H9 (cell line): ENCODE measurements at regions not wholly inside any gene's neighbourhood (a gene's known extent, or its start where the extent isn't known, plus 50 kb on each side); places are given as distances from the start of the nearest gene placed in this dataset.

Source experiments
- DNase-seq: peaks from one replicate; pipeline ENCODE4 v3.0.0-alpha.2; 2017
- H2AFZ ChIP-seq: one replicate; pipeline ENCODE4 v1.6.1; 2013; ENCODE audit warnings: mild to moderate bottlenecking, low read length, control low read depth, moderate library complexity
- H2AK5ac ChIP-seq: 2 replicates; pipeline ENCODE4 v1.6.1; 2013; ENCODE audit warnings: low read length, control low read depth, mixed read lengths; ENCODE audit not compliant: insufficient read length
- H2BK120ac ChIP-seq: one replicate; pipeline ENCODE4 v1.6.1; 2013; ENCODE audit warnings: low read depth, mild to moderate bottlenecking, low read length, control low read depth, inconsistent platforms; ENCODE audit not compliant: poor library complexity, severe bottlenecking
- H2BK12ac ChIP-seq: 2 replicates; pipeline ENCODE4 v1.6.1; 2013; ENCODE audit warnings: low read length, control low read depth, mixed read lengths, low read depth; ENCODE audit not compliant: insufficient read length
- H2BK15ac ChIP-seq: 2 replicates; pipeline ENCODE4 v1.6.1; 2013; ENCODE audit warnings: low read depth, low read length, control low read depth
- H2BK20ac ChIP-seq: one replicate; pipeline ENCODE4 v1.6.1; 2013; ENCODE audit warnings: low read depth, mild to moderate bottlenecking, low read length, control low read depth, inconsistent platforms; ENCODE audit not compliant: poor library complexity, severe bottlenecking
- H2BK5ac ChIP-seq: 2 replicates; pipeline ENCODE4 v1.6.1; 2013; ENCODE audit warnings: low read length, control low read depth, mixed read lengths; ENCODE audit not compliant: insufficient read length
- H3K14ac ChIP-seq: 2 replicates; pipeline ENCODE4 v1.6.1; 2013; ENCODE audit warnings: low read length, control low read depth; ENCODE audit not compliant: insufficient read depth
- H3K18ac ChIP-seq: 2 replicates; pipeline ENCODE4 v1.6.1; 2013; ENCODE audit warnings: low read depth, mild to moderate bottlenecking, mixed read lengths, low read length, control low read depth; ENCODE audit not compliant: insufficient read length
- H3K23ac ChIP-seq: 2 replicates; pipeline ENCODE4 v1.6.1; 2013; ENCODE audit warnings: low read length, control low read depth, mixed read lengths, low read depth; ENCODE audit not compliant: insufficient read length
- H3K23me2 ChIP-seq: 2 replicates; pipeline ENCODE4 v1.6.1; 2013; ENCODE audit warnings: low read depth, mild to moderate bottlenecking, mixed read lengths, low read length, control low read depth; ENCODE audit not compliant: insufficient read length, poor library complexity, severe bottlenecking
- H3K27ac ChIP-seq: 2 replicates; pipeline ENCODE4 v1.5.1; 2013; ENCODE audit warnings: low read length, control low read depth, mixed read lengths, low read depth; ENCODE audit not compliant: insufficient read length
- H3K27me3 ChIP-seq: 2 replicates; pipeline ENCODE4 v1.6.1; 2013; ENCODE audit warnings: low read length, control low read depth, inconsistent platforms; ENCODE audit not compliant: insufficient read depth
- H3K4ac ChIP-seq: 2 replicates; pipeline ENCODE4 v1.6.1; 2013; ENCODE audit warnings: low read depth, mild to moderate bottlenecking, control low read depth, inconsistent platforms, low read length, moderate library complexity
- H3K4me1 ChIP-seq: 2 replicates; pipeline ENCODE4 v1.6.1; 2013; ENCODE audit warnings: low read length, control low read depth, inconsistent platforms; ENCODE audit not compliant: insufficient read depth
- H3K4me2 ChIP-seq: 2 replicates; pipeline ENCODE4 v1.6.1; 2013; ENCODE audit warnings: low read length, control low read depth, mixed read lengths; ENCODE audit not compliant: insufficient read length, insufficient read depth
- H3K56ac ChIP-seq: 2 replicates; pipeline ENCODE4 v1.6.1; 2013; ENCODE audit warnings: low read depth, mild to moderate bottlenecking, mixed read lengths, low read length, control low read depth; ENCODE audit not compliant: insufficient read length
- H3K79me1 ChIP-seq: 2 replicates; pipeline ENCODE4 v1.6.1; 2013; ENCODE audit warnings: low read depth, mild to moderate bottlenecking, moderate library complexity, low read length, control low read depth, inconsistent platforms; ENCODE audit not compliant: insufficient read depth, poor library complexity, severe bottlenecking
- H3K79me2 ChIP-seq: 2 replicates; pipeline ENCODE4 v1.6.1; 2013; ENCODE audit warnings: low read length, control low read depth, inconsistent platforms; ENCODE audit not compliant: insufficient read depth
- H3K9ac ChIP-seq: 2 replicates; pipeline ENCODE4 v1.6.1; 2013; ENCODE audit warnings: low read length, control low read depth, mixed read lengths; ENCODE audit not compliant: insufficient read length; ENCODE audit errors: extremely low read depth
- H3K9me3 ChIP-seq: one replicate; pipeline ENCODE4 v1.6.1; 2013; ENCODE audit warnings: low read depth, low read length, inconsistent platforms; ENCODE audit not compliant: control insufficient read depth
- H3T11ph ChIP-seq: one replicate; pipeline ENCODE4 v1.6.1; 2013; ENCODE audit warnings: mild to moderate bottlenecking, low read length, control low read depth, inconsistent platforms
- H4K20me1 ChIP-seq: one replicate; pipeline ENCODE4 v1.6.1; 2013; ENCODE audit not compliant: control insufficient read depth, insufficient read length, insufficient read depth
- H4K5ac ChIP-seq: 2 replicates; pipeline ENCODE4 v1.6.1; 2013; ENCODE audit warnings: low read depth, mild to moderate bottlenecking, mixed read lengths, low read length, control low read depth; ENCODE audit not compliant: insufficient read length
- H4K8ac ChIP-seq: replicated peaks from 2 replicates; pipeline ENCODE4 v1.6.1; 2013; ENCODE audit warnings: low read length, control low read depth, mixed read lengths, low read depth; ENCODE audit not compliant: insufficient read length
- H4K91ac ChIP-seq: 2 replicates; pipeline ENCODE4 v1.6.1; 2013; ENCODE audit warnings: low read depth, mild to moderate bottlenecking, moderate library complexity, mixed read lengths, low read length, control low read depth; ENCODE audit not compliant: insufficient read length
- H3K27ac Mint-ChIP-seq, 3 experiments: 2 replicates in 2 of 3; 3 replicates in 1 of 3; pipeline ENCODE4 v1.8.0; 2020 to 2021; ENCODE audit warnings: mixed read lengths in 3 of 3, mild to moderate bottlenecking in 1 of 3, moderate library complexity in 1 of 3
- H3K27me3 Mint-ChIP-seq: 2 replicates; pipeline ENCODE4 v1.8.0; 2021; ENCODE audit warnings: low read depth, mild to moderate bottlenecking, moderate library complexity, mixed read lengths
- H3K36me3 Mint-ChIP-seq, 3 experiments: 2 replicates in 2 of 3; 3 replicates in 1 of 3; pipeline ENCODE4 v1.8.0; 2020 to 2021; ENCODE audit warnings: low read depth in 3 of 3, mixed read lengths in 3 of 3; ENCODE audit not compliant: insufficient read depth in 1 of 3
- H3K4me1 Mint-ChIP-seq, 2 experiments: 2 replicates each; pipeline ENCODE4 v1.8.0; 2020; ENCODE audit warnings: mixed read lengths in 2 of 2
- H3K4me3 Mint-ChIP-seq, 2 experiments: 2 replicates in 1 of 2; 3 replicates in 1 of 2; pipeline ENCODE4 v1.8.0; 2020 to 2021; ENCODE audit warnings: mild to moderate bottlenecking in 2 of 2, mixed read lengths in 2 of 2, moderate library complexity in 1 of 2
- H3K9me3 Mint-ChIP-seq, 2 experiments: 2 replicates in 1 of 2; 3 replicates in 1 of 2; pipeline ENCODE4 v1.8.0; 2020; ENCODE audit warnings: mild to moderate bottlenecking in 2 of 2, mixed read lengths in 2 of 2, moderate library complexity in 1 of 2
- CTCF ChIP-seq: fragments of 200-600 bp; sonication (generic); conservative IDR thresholded peaks from 3 replicates; pipeline ENCODE4 v1.8.0; 2021; ENCODE audit warnings: antibody characterized with exemption, mild to moderate bottlenecking
- WGBS: extraction: QIAGEN DNeasy Blood & Tissue Kit; methylation state at CpG from one replicate; pipeline ENCODE4 v1.1.7; 2013; ENCODE audit warnings: missing lambda C conversion rate, low lambda C conversion rate, mixed read lengths; ENCODE audit not compliant: insufficient read length; ENCODE audit errors: extremely low coverage; 5-methylcytosine and 5-hydroxymethylcytosine counted together

- H3K4me2 ChIP-seq: no peak overlapping the region
- H2AFZ ChIP-seq: no peak overlapping the region
- H2BK15ac ChIP-seq: no peak overlapping the region
- no peak overlapping the region for H3K27ac Mint-ChIP-seq
- H3K9ac ChIP-seq: no peak overlapping the region
- H2AK5ac ChIP-seq: no peak overlapping the region
- H3K4me3 Mint-ChIP-seq: no peak overlapping the region
- H3K23ac ChIP-seq: no peak overlapping the region
- H2BK120ac ChIP-seq: no peak overlapping the region
- H4K20me1 ChIP-seq: no peaks in the 10 kb centered on the region
- no peaks in the 10 kb centered on the region for H3K79me1 ChIP-seq
- no peaks in the 10 kb centered on the region for H3K79me2 ChIP-seq
- no CpG with 5 or more reads among the region's 5 CpGs for WGBS
- no peak overlapping the region for H4K8ac ChIP-seq
- no peak for TF ChIP-seq CTCF
- H4K5ac ChIP-seq: no peak overlapping the region
- peaks cover 29% of the 10 kb centered on the region for H3K27me3 Mint-ChIP-seq
- no peaks in the 10 kb centered on the region for H3K9me3 ChIP-seq
- peaks cover 7% of the 10 kb centered on the region; the same call in 1 of the 2 replicates for H3K4me1 ChIP-seq
- peaks cover 17 to 23% of the 10 kb centered on the region in 2 experiments for H3K4me1 Mint-ChIP-seq
- peaks cover 0 to 12% of the 10 kb centered on the region in 2 experiments; a peak in 4 of 5 replicates for H3K9me3 Mint-ChIP-seq
- DNase-seq: no peak
- H3K36me3 Mint-ChIP-seq: peaks cover 0 to 4% (median 0%) of the 10 kb centered on the region in 3 experiments; a peak in 1 of 7 replicates
- H3K56ac ChIP-seq: no peak overlapping the region
- no peak overlapping the region for H2BK5ac ChIP-seq
- no peaks in the 10 kb centered on the region; the same call in 1 of the 2 replicates for H3K27me3 ChIP-seq
- H2BK20ac ChIP-seq: no peak overlapping the region
- no peak overlapping the region for H3K18ac ChIP-seq
- H4K91ac ChIP-seq: no peak overlapping the region
- H3K27ac ChIP-seq: no peak overlapping the region
- no peaks in the 10 kb centered on the region for H3K23me2 ChIP-seq
- H3K14ac ChIP-seq: no peak overlapping the region
- H3T11ph ChIP-seq: no peak overlapping the region
- H2BK12ac ChIP-seq: no peak overlapping the region
- no peak overlapping the region for H3K4ac ChIP-seq
These were observed 280.6 kb upstream of the CLNK start for GRCh38 chr4:10965196-10965595.
